ENCODE measurements at regions not wholly inside any gene's neighbourhood (a gene's known extent, or its start where the extent isn't known, plus 50 kb on each side); places are given as distances from the start of the nearest gene placed in this dataset.

DNA sequence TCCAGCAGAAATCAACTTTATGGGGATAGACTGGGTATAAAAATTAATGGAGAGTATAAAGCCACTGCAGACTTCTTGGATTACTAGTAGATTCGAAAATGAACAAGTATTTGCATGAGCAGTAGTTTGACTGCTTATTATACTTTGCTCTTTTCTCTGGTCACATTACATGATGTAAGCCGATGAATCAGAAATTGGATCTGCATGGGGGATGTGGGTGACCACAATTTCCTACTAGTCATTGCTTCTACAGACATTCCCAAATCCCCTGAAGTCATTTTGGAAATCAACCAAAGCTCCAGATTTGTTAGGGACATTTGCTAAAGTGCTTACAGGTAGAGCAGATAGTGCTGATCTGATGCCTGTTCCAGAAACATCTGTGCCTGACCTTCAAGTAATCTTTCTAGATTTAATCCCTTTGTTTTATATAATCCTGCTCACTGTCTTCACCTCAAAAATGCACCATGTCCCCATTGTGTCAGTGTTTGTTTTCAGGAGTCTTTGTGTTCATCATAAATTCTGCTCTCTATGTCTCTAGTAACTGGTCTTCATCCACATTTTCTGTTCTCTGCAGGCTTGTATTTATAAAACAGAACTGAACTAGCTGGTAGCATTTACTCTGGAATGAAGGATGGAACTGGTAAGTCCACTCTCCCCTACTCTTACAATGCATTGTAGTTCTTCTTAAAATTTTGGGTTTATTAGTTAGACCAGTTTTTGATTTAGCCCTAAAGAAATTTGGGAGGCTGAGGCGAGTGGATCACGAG is 201.5 kb upstream of the CSNK1A1L start:
- ATAC-seq (no peak), DNase-seq (ENCODE audit: extremely low read depth in 1 of 4, low spot score in 3 of 4) (no peak), FAIRE-seq (no peak)
- H2AFZ ChIP-seq (ENCODE audit: low read depth, low read length), result no peak overlapping the region
- 0% methylated on average over 4 of the region's 4 CpGs for WGBS (ENCODE audit: insufficient coverage, low coverage, missing lambda C conversion rate)
- ChIA-PET CTCF (ENCODE audit: low intra/inter-chr PET ratio) (no interaction called here), POLR2A (no interaction called here)
- in situ Hi-C loops (cut with MboI) (no loop called here), intact Hi-C loops (cut with micrococcal nuclease) (no loop called here)
- TF ChIP-seq EHMT2 (IDR thresholded peaks at IDR 0.05), result no peak
- TF ChIP-seq, protein P1, sequence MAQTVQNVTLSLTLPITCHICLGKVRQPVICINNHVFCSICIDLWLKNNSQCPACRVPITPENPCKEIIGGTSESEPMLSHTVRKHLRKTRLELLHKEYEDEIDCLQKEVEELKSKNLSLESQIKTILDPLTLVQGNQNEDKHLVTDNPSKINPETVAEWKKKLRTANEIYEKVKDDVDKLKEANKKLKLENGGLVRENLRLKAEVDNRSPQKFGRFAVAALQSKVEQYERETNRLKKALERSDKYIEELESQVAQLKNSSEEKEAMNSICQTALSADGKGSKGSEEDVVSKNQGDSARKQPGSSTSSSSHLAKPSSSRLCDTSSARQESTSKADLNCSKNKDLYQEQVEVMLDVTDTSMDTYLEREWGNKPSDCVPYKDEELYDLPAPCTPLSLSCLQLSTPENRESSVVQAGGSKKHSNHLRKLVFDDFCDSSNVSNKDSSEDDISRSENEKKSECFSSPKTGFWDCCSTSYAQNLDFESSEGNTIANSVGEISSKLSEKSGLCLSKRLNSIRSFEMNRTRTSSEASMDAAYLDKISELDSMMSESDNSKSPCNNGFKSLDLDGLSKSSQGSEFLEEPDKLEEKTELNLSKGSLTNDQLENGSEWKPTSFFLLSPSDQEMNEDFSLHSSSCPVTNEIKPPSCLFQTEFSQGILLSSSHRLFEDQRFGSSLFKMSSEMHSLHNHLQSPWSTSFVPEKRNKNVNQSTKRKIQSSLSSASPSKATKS (CRISPR knock-in tag; IDR thresholded peaks at IDR 0.05), result no peak
- no peak for TF ChIP-seq ZNF347 (CRISPR knock-in tag; IDR thresholded peaks at IDR 0.05; ENCODE audit: low read depth)
- TF ChIP-seq KDM1A (IDR thresholded peaks at IDR 0.05), result no peak
- TF ChIP-seq ELF1 (tag; IDR thresholded peaks at IDR 0.05), result no peak
- TF ChIP-seq, protein P2, sequence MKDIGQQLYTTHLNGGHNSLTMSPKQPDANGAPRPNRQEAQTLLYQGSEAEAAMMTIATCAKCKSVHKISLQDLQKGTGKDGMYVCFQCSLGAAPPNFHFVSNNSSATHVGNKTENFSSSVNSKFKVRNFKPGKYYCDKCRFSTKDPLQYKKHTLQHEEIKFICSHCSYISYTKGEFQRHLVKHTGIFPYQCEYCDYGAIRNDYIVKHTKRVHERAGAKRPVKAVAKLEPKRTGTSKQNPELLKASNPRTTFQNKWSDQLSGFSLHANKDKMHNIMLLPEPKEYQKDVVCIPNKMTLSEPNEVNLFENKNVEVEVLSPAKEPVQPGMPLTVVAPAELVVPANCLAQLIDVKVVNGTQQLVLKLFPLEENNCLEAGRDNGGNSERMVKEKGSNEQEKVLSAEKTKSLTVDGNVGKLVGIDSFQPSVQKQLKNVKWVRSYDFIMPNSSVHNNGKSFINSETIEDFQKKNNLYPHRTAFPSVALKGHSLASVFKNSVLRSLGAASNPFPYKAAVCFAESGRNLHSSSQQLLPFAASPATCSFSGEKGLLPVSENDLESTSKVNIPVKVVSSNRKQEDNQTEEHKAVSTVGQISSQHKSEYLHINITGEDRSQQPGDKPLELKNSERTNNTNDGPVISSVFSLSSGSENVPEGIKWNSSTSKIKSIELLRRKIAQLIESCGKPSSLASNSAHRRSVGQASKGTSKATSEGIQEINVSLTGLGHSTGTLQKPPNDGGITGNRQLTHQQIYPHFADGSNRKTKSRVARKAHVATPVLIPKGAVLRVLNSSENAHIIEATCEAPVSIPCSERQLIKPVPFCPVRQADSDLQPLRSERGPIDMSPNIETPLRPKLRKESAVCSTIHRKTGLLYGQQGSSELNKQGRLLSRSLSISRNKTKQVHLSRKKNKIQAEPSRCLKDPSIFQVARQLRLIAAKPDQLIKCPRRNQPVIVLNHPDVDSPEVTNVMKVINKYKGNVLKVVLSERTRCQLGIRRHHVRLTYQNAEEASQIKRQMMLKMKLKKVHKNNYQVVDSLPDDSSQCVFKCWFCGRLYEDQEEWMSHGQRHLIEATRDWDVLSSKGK (CRISPR knock-in tag; IDR thresholded peaks at IDR 0.05), result no peak
- TF ChIP-seq OTX1 (CRISPR knock-in tag; IDR thresholded peaks at IDR 0.05), result no peak
- TF ChIP-seq ZNF143 (CRISPR knock-in tag; IDR thresholded peaks at IDR 0.05), result no peak
- TF ChIP-seq, protein P3, sequence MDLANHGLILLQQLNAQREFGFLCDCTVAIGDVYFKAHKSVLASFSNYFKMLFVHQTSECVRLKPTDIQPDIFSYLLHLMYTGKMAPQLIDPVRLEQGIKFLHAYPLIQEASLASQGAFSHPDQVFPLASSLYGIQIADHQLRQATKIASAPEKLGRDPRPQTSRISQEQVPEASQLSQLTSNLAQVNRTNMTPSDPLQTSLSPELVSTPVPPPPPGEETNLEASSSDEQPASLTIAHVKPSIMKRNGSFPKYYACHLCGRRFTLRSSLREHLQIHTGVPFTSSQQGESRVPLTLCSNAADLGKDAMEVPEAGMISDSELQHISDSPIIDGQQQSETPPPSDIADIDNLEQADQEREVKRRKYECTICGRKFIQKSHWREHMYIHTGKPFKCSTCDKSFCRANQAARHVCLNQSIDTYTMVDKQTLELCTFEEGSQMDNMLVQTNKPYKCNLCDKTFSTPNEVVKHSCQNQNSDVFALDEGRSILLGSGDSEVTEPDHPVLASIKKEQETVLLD (IDR thresholded peaks at IDR 0.05), result no peak
- no peak for TF ChIP-seq TEAD4 (IDR thresholded peaks at IDR 0.05; ENCODE audit: low read length)
- no peak for TF ChIP-seq TEAD4 (CRISPR knock-in tag; IDR thresholded peaks at IDR 0.05; ENCODE audit: borderline replicate concordance)
- TF ChIP-seq STAG1 (CRISPR knock-in tag; IDR thresholded peaks at IDR 0.05; ENCODE audit: borderline replicate concordance), result no peak
- no peak for TF ChIP-seq ZFPM2 (CRISPR knock-in tag; IDR thresholded peaks at IDR 0.05)
- H3K36me3 ChIP-seq (ENCODE audit: control insufficient read depth, insufficient read depth, low read length), result no peaks in the 10 kb centered on the region
- no peak overlapping the region for H3K27ac ChIP-seq (ENCODE audit: extremely low read depth, low read depth, low read length)
- no peak overlapping the region for H3K4me2 ChIP-seq (ENCODE audit: insufficient read depth, low read length)
- H4K20me1 ChIP-seq (replicated peaks; ENCODE audit: control insufficient read depth, insufficient read depth, low read length), result no peaks in the 10 kb centered on the region
- H3K4me3 ChIP-seq, result no peak overlapping the region
- no peaks in the 10 kb centered on the region for H3K9me3 ChIP-seq (replicated peaks; ENCODE audit: control insufficient read depth, insufficient read depth, low read depth, low read length)
- no peaks in the 10 kb centered on the region for H3K9me1 ChIP-seq (ENCODE audit: control insufficient read depth, insufficient read depth, low read length)
- BruUV-seq (replicated peaks), result no TSS peak
- no peaks in the 10 kb centered on the region for H3K4me1 ChIP-seq (replicated peaks in 1 of 2; ENCODE audit: control insufficient read depth in 2 of 2, insufficient read depth in 2 of 2, low read length in 2 of 2)
- H3K79me2 ChIP-seq (ENCODE audit: control insufficient read depth, insufficient read depth, low read length), result no peaks in the 10 kb centered on the region
- no peak overlapping the region for H3K9ac ChIP-seq (ENCODE audit: insufficient read depth in 1 of 2, low read depth in 2 of 2, low read length in 2 of 2)
- H3K27me3 ChIP-seq (ENCODE audit: control insufficient read depth in 2 of 2, insufficient read depth in 2 of 2, low read length in 2 of 2), result no peaks in the 10 kb centered on the region
